RPMI8226 (cell line): ENCODE measurements at regions not wholly inside any gene's neighbourhood (a gene's known extent, or its start where the extent isn't known, plus 50 kb on each side); places are given as distances from the start of the nearest gene placed in this dataset.

Experiments
- DNase-seq: peaks from one replicate; pipeline ENCODE4 v3.0.0-alpha.2; 2015

DNA sequence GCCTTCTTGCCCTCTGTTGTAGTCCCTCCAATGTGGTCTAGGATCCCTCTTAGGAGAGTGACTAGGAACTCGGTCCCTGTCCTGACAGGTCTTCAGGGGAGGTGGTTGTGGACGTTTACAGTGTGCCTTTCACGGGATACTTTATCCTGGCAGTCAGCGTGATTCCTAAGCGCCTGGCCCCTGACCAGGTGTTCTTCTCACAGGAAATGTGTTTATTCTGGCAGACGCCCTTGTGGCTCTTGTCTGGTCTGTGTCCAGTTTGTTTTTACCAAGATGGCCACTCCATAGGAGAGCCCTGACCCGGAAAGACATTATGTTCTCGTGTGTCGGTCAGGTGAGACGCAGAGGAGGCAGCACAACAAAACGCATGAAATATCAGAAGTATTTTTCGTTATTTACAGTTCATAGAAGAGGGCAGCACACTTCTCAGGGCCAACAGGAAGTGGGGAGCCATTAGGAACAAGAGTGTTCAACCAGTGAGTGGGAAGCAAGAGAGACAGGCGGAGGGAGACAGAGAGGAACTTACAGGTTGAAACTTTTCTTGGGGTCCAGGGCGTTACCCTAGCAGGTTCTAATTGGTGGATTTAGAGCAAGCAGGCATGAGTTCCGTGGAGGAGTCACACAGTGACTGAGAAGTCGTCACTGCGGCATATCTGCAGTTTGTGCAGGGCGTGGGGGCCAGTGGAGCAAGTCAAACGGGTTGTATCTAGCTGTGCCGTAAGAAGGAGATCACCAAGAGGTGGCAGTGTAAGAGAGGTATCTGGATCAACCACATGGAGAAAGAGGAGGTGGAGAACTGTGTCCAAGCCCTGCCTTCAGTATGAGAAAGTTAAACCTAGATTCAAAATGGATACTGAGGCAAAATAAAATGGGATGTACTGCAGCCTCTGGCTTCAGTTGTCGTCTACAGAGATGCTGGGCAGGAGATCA is 412.9 kb downstream of the ZSWIM6 start:
- no peak for DNase-seq

DNA sequence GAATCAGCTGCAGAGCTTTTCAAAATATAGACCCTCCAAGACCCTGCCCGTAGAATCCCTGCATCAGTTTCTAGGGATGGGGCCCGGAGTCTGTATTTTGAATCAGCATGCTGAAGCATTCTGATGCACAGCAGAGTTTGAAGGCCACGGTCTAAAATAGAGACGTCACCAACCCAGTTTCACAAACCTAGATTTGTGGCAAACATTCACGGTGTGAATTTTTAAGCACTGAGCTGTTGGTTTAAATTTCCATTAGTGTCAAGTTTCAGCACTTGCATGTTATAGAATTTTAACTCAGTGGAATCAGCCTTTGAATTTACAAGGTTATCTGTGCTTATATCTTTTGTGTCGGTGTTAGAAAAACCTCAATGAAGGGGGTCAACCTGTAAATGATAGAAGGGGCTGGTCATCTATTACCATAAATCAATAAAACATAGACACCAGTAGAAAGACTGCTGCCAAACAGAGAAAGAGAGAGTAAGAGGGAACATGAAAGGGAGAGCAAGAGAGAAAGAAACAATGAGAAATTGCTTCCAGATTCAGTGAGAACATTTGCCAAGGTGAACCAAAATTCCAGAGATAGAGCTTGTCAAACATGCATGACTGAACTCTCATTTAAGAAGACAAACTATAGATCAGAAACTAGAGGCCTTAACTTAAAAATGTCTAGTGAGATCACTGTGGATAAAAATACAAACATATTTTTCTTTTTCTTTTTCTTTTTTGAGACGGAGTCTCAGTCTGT is 414.9 kb downstream of the ZSWIM6 start:
- no peak for DNase-seq

DNA sequence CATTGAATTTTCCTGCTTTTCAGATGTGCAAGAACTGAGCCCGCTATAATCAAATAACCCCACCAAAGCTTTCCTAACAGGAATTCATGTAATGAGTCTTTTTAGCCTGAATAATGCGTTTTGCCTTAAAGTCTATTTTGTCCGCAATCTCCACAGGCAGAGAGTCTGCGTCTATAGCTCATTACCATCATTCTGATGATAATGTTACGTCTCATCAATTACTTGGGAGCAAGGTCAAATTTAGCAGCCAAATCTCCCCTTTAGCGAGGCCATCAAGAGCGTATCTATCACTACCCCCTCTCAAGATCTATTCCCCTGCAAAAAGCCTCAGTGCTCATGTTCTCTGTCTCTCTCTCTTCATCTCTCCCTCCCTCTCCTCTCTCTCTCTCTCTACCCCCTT is 416.1 kb downstream of the ZSWIM6 start:
- no peak for DNase-seq

DNA sequence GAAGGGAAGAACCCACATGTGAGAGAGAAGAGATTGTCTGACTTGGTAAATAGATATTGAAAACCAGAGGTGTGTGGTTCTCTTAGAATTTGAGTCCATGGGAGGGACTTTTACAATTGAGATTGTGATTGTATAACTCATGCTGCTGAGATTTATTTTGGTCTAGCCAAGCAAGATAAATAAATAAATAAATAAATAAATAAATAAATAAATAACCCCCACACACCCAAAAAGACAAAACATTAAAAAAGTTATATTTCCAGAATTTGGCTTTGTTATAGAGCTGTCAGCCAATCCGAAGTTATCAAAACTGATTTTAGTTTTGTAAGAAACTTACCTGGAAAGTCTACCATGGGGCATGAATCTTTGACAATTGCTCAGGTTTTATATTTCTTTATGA is 416.6 kb downstream of the ZSWIM6 start:
- DNase-seq, result no peak

DNA sequence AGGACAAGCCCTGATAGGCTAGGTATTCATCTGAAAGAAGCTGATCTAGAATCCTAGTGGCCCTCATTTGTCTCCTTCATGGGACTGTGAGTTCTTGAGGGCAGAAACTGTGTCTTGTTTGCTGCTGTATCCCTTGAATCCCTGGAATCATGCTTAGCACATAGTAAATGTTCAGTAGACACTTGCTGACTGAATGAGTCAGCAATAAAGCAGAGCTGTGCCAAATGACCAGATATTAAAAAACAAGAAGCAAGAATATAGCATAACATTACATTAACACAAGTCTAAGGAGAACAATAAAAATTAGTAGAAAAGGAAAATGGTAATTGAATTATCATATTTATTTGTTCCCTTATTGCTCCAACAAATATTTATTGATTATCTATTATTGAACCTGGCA is 420.5 kb downstream of the ZSWIM6 start:
- DNase-seq, result no peak

DNA sequence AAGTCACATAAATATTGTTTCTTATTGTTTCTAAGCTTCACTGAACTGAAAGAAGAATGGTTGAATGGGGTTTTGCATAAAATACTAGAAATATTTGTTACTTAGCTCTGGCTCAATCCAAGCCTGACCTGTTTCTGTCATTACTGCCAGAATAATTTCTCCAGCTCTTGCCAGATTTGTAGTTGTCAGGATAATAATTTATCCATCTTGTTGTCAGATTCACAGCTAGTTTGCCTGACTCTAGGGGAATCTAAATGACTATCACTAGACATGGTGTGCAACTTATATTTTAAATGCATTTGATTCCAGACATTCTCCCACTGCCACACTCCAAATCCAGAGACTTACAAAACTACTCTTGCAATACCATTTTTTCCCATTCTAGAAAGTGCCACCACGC is 422.7 kb downstream of the ZSWIM6 start:
- DNase-seq, result no peak

DNA sequence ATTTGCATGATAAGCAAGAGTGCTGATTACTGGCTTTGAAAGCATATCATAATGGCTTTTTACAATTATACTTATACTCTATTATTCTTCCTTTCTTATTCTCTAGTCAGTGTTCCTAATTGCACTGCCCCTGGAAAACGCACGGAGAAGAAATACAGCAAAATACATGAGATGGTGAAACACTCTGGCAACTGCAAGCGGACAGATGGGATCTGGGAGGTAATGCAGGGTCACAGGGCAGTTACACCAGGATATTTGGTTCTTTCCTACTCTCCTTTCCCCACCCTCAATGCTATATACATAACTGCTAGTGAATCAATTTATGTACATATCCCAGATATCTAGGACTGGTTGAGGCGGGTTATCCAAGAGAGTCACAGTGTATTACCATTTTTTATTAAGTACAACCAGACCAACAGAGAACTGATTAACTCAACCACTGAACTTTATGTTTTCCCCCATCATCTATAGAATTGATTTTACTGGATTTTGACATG is 423.7 kb downstream of the ZSWIM6 start:
- DNase-seq, result no peak

DNA sequence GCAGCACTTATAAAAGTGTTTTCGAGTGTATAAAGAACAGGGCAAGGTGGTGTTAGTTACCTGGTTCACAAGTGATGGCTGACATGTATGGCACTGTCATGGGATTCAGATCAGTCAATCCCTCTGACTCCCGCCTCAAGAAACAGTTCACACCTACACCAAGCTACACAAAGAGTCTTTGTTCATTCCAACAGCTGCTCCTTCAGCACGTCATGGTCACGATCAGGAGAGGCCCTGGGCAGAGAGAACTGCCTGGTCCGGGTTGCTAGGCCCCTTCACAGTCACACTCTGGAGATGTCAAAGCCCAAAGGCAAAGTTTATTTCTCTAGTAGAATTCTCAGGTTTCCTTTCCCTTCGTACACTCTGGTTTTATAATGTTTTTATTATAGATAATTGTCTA is 426.7 kb downstream of the ZSWIM6 start:
- no peak for DNase-seq

DNA sequence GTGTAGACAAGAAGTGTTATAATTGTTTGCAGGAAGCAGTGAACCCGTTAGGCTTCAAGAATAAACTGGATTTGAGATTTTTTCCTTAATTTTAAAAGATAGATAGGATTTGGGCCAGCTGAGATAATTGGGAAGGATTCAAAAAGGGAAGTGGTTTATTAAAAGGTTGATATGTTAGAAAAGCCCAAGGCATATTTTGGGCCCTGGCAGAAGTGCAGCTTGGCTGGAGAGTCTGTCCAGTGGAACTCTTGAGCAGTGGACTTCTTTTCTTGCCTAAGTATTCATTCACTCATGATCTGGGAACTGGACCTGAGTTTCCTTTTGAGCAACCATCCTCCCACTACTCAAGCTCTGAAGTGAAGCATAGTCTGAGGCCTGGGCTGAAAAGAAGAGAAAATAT is 433.4 kb downstream of the ZSWIM6 start:
- no peak for DNase-seq

DNA sequence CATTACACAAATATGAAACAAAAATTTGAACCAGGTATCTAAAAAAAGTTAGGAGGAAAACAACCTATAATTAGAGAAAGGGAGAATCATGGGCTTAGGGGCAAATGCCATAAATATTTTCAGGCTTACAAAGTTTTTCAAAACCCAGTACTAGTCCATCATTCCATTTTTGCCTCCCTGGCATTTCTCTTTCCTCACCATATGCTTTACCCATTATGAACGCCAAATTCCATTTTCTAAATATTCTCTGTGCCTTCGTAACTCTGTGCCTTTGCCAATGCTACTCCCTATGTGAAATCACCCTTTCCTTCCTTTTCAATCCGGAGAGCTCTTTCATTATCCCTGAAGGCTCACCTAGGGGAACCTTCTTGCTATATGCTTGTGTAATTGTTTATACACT is 434.1 kb downstream of the ZSWIM6 start:
- no peak for DNase-seq

DNA sequence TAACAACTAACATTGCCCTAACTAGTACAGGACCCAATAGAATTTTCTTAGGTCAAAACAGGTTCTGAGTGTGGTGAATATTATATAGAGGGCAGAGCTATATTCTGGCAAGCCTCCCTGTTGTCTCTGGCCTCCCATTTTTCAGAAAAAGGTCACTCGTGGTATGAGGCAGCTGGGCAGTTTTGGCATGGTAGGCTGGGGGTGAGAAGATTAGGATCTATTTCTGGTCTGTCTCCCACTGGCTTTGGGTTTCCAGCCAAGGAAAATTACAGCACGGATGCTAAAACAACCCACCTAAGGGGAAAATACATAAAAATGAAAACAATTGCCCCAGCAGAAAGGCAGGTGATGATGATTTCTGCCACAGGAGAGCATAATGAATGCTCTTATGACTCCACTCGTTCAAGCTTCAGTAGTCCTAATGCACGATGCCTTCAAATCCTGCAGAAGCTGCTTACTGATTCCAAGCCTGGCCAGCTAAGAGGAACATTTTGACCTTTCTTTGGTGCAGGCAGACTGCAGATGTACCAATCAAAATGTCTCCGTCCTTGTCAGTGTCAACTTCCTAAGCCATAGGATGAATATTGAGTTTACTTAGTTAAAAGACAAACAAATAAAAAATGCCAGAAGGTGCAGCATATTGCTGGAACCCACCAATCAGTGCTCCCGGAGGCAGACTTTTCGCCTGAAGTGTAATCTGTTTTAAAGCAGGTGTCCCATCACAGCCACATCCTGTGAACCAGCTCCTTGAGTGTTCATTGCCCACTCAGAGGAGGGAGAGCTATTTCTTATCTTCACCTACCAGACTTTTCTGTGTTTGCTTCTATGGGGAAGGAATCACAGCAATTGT is 435.4 kb downstream of the ZSWIM6 start:
- no peak for DNase-seq

DNA sequence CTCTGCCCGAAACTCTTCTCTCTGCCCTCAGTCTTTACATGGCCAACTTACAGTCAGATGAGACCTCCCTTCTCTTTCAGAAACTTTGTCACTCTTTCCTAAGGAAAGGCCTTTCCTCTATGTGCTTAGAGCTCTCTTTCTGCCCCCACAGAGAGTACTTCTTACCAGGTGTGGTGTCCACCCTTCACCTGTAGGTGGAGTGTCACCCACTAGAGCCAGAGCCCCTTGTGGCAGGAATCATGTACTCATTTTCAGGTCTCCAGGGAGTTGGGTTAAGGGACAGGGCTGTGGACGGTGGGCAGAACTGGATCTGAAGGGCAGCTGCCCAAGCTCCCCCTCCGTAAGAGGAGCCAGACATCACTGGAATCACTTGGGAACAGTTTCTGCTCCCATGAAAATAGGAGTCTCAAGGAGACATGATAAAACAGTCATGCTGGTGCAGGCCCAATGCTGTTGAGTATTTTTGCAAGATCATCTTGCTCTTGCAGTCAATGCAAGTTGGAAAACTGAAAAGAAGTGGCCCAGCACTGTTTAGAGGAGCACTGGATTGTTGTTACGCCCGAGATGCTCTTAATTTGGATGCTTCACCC is 436.7 kb downstream of the ZSWIM6 start:
- DNase-seq, result peak; percentile 65

DNA sequence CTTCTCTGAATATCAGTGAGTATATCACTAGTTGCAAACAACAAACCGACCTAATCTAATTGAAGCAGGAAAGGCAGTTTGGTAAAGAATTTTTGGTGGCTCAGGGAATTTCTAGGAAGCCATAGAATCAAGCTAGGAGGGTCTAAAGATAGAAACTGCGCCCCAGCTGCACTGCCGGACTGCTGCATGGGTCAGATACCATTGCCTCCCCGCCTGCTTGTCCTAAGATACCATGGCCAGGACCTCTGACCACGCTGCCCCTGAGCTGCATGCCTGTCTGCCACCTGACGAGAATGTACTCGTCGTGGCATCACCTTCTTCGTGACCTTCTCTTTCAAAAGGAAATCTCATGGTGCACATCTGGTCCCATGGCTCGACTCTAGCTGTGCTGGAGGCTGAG is 439.0 kb downstream of the ZSWIM6 start:
- DNase-seq, result no peak

DNA sequence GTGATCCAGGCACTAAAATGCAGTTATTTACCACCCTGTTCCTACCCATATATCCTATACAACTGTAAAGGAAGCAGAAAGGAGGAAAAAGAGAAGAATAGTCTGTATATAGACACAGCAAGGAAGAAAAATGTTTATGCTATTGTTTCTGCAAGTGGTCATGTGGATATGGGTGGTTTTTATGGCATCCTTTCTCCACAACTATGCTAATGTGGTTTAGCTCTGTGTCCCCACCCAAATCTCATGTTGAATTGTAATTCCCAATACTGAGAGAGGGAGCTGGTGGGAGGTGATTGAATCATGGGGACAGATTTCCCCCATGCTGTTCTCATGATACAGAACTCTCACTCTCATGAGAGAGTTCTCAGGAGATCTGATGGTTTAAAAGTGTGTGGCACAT is 439.8 kb downstream of the ZSWIM6 start:
- no peak for DNase-seq

DNA sequence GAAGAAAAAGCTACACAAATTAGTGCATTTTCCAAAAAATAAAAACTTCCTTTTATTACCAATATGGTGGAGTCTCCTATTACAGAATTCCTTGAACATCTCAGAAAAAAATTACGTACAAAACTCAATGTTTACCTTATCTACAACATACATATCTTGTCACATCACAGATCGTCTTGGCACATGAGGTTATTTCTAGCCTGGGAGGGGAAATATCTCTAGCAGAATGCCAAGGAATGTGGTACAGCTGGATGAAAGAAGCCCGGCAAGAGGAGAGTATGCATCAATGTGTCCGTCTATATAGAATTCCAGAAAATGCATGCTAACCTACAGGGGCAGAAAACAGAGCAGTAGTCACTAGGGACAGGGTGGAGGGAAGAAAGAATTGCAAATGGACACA is 443.8 kb downstream of the ZSWIM6 start:
- DNase-seq, result no peak

DNA sequence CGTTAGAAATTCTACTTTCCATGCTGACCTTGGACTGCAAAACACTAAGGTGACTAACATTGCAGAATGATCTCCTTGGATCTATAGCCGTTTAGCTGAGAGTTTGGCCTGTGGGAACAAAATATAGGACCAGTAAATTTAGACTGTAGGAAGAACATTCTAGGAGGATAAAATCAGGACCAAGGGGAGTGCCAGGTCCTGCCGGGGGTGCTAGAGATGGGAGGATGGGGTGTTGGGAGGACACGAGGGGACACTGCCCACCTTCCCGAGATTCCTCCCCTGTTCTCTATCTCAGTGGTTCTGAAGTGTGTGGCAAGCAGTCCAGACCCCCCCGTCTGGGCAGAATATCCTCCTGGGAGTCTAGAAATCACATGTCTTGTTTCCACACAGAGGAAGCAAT is 445.2 kb downstream of the ZSWIM6 start:
- no peak for DNase-seq

DNA sequence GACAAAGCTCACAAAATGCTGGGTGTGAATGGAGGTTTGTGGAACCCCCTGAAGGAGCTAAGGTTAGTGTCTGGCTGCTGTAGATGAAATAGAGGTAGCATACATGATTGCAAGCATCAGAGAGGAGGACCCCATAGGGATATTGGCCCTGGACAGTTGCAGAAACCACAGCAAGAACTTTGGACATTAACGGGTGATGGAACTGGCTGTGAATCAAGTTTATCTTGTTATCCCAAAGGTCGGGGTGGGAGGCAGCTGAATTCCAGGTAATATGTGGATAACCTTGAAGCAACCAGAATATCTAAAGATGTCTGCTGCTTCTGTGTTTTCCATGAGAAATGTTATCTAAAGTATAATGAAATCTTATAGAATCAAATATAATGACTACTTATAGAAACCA is 447.7 kb downstream of the ZSWIM6 start:
- DNase-seq, result no peak

DNA sequence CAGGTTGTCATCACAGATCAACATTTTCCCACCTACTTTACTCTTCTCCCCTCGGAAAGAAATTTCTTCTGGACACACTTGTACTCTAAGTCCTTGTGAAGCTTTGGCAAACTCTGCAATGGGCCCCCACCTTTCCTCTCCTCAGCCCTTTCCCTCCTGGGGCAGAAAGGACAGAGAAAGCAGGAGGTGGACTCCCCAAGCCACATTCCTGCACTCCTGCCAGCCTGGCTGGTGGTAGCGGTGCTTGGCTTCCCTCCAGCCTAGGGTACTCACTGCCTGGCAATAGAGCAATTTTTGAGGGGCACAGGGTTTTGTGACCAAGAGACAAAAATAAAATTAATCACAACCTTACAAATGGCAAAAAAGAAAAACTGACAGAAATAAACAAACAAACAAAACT is 451.4 kb downstream of the ZSWIM6 start:
- DNase-seq, result no peak

DNA sequence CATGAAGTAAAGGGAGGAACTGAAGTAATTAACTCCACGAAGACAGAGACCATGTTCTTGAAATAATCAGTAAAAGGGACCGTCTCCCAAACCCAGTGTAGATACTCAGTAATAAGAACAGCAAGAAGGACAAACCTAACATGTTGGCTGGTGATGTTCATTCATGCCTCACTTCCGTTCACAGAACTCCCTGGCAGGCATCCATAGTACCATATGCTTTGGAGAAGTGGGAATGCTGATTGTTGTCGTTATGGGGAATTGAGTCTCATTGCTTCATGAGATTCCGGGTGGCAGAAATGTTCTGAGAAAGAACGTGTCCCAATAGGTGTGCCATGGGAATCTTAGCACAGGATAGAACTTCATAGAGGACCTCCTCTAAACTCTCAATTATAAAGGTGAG is 452.3 kb downstream of the ZSWIM6 start:
- no peak for DNase-seq

DNA sequence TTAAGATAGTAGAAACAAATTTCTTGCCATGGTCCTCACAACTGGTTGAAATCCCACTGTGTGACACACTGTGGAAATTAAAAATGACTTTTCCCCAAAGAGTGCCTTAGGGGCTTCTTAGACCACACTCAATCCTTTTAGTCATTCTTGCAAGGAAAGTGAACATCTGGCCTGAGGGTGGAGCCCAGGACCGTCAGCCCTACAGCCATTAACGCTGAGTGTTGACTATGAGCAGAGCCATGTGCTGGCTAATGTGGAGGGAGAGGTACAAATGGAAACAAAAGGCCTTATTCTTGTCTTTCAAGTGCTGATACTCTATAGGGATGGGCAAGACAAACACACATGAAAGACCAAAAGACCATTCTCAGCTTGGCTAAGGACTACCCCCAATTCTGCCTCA is 456.5 kb downstream of the ZSWIM6 start:
- DNase-seq, result no peak

DNA sequence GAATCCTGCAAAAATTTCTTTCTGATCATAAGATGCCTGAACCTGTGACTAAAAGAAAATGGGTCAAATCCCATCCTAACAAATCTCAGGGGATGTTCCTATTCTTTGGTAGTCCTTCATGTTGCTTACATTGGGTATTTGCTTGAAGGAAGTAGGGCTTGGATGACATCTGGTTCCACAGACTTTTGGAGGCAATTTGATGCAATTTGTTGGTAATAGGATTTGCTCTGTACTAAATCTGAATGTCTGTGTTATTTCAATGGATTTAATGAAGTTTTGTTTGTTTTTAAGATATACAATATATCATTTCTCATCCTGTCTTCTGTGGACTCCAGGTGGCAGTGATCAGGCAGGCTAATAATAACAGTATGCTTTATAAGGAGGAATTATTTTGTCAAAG is 457.9 kb downstream of the ZSWIM6 start:
- no peak for DNase-seq

DNA sequence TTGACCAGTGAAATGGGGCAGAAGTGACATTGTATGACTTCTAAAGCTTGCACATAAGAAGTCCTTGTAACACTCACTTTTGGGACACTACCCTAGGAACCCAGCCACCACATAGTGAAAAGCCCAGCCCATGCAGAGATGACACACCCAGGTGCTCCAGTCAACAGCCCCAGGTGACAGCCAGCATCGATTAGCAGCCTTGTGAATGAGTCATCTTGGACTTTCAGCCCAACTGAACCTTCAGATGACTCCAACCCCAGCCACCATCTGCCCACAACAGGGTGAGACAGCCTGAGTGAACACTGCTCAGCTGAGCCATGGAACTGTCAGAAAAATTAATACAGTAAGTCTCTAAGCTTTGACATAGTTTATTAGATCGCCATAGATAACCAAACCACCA is 458.6 kb downstream of the ZSWIM6 start:
- DNase-seq, result no peak

DNA sequence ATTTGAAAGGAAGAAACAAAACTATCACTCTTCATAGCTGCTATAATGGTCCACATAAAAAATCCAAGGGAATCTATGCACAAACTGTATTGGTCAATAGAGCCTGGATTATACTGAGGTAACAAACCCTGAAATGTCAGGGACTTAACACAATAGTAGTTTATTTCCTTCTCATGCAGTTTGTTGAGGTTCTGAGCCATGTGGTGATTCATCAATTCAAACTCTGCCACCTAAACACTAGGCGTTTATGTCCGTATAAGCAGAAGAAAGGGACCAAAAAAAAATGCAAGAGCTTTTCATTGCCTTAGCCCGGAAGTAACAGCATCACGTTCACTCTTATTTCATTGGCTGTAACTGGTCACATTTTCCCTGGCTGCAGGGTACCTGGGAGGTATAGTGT is 464.7 kb downstream of the ZSWIM6 start:
- DNase-seq, result no peak
